Endodermal cell (in vitro differentiated cells): ENCODE measurements at regions not wholly inside any gene's neighbourhood (a gene's known extent, or its start where the extent isn't known, plus 50 kb on each side); places are given as distances from the start of the nearest gene placed in this dataset.

ENCODE experiments used
- DNase-seq: peaks from one replicate; pipeline ENCODE4 v3.0.0-alpha.2; 2017
- H3K27ac ChIP-seq: 2 replicates; pipeline ENCODE4 v1.5.1; 2013; ENCODE audit warnings: mild to moderate bottlenecking, low read depth, low read length, moderate library complexity
- H3K27me3 ChIP-seq: 2 replicates; pipeline ENCODE4 v1.6.1; 2013; ENCODE audit warnings: mild to moderate bottlenecking, low read length, moderate library complexity; ENCODE audit not compliant: insufficient read depth, control insufficient read depth, poor library complexity, severe bottlenecking
- H3K36me3 ChIP-seq: 2 replicates; pipeline ENCODE4 v1.7.0; 2013; ENCODE audit warnings: mild to moderate bottlenecking, low read length, moderate library complexity; ENCODE audit not compliant: control insufficient read depth, insufficient read depth
- H3K4me1 ChIP-seq: one replicate; pipeline ENCODE4 v1.7.0; 2013; ENCODE audit warnings: low read length; ENCODE audit not compliant: control insufficient read depth, insufficient read depth
- H3K4me3 ChIP-seq: 2 replicates; pipeline ENCODE4 v1.5.1; 2013; ENCODE audit warnings: mild to moderate bottlenecking, low read length, moderate library complexity
- H3K9ac ChIP-seq: 2 replicates; pipeline ENCODE4 v1.6.1; 2013; ENCODE audit warnings: mild to moderate bottlenecking, low read length, moderate library complexity; ENCODE audit not compliant: poor library complexity, severe bottlenecking; ENCODE audit errors: extremely low read depth
- H3K9me3 ChIP-seq: 2 replicates; pipeline ENCODE4 v1.6.1; 2013; ENCODE audit warnings: mild to moderate bottlenecking, low read length, moderate library complexity; ENCODE audit not compliant: control insufficient read depth
- H3K27ac Mint-ChIP-seq: 2 replicates; pipeline ENCODE4 v1.8.0; 2020; ENCODE audit warnings: mixed read lengths
- H3K27me3 Mint-ChIP-seq: 2 replicates; pipeline ENCODE4 v1.8.0; 2021; ENCODE audit warnings: mild to moderate bottlenecking, mixed read lengths; ENCODE audit not compliant: insufficient read depth
- H3K36me3 Mint-ChIP-seq: 2 replicates; pipeline ENCODE4 v1.8.0; 2020; ENCODE audit warnings: low read depth, mixed read lengths
- H3K4me1 Mint-ChIP-seq: 2 replicates; pipeline ENCODE4 v1.8.0; 2020; ENCODE audit warnings: mixed read lengths
- H3K4me3 Mint-ChIP-seq: 2 replicates; pipeline ENCODE4 v1.8.0; 2020; ENCODE audit warnings: mild to moderate bottlenecking, moderate library complexity, mixed read lengths
- H3K9me3 Mint-ChIP-seq: 2 replicates; pipeline ENCODE4 v1.8.0; 2020; ENCODE audit warnings: mild to moderate bottlenecking, mixed read lengths
- CTCF ChIP-seq: fragments of 200-600 bp; sonication (generic); conservative IDR thresholded peaks from 2 replicates; pipeline ENCODE4 v1.5.0; 2021; ENCODE audit warnings: antibody characterized with exemption, mild to moderate bottlenecking
- WGBS, 2 experiments: methylation state at CpG; one replicate each; pipeline versions ENCODE4 v1.1.5 to v1.1.7; 2013; ENCODE audit warnings: missing lambda C conversion rate in 2 of 2, mixed read lengths in 1 of 2; ENCODE audit not compliant: insufficient coverage in 1 of 2, insufficient read length in 1 of 2; 5-methylcytosine and 5-hydroxymethylcytosine counted together

- no peaks in the 10 kb centered on the region for H3K36me3 ChIP-seq
- no peaks in the 10 kb centered on the region for H3K27me3 ChIP-seq
- DNase-seq: no peak
- no peaks in the 10 kb centered on the region for H3K4me1 ChIP-seq
- Mint-ChIP-seq H3K27me3 (peaks cover 6% of the 10 kb centered on the region), H3K36me3 (peaks cover 5% of the 10 kb centered on the region), H3K9me3 (peaks cover 31% of the 10 kb centered on the region), H3K27ac (no peak overlapping the region), H3K4me1 (peaks cover 12% of the 10 kb centered on the region), H3K4me3 (no peak overlapping the region)
- no peak overlapping the region for H3K27ac ChIP-seq
- TF ChIP-seq CTCF: no peak
- H3K4me3 ChIP-seq: no peak overlapping the region
- H3K9me3 ChIP-seq: peaks cover 4% of the 10 kb centered on the region
- H3K9ac ChIP-seq: no peak overlapping the region
- 83 to 100% methylated on average over 1 to 3 of the region's 3 CpGs for WGBS, 2 experiments
These were observed 119.0 kb upstream of the UGT8 start for GRCh38 chr4:114479595-114479994.

GRCh38 chr4:114481856-114482255 is 116.8 kb upstream of the UGT8 start:
- no peak for DNase-seq
- no peak overlapping the region for H3K27ac ChIP-seq
- H3K9ac ChIP-seq: no peak overlapping the region
- Mint-ChIP-seq H3K9me3 (peaks cover 31% of the 10 kb centered on the region), H3K4me1 (peaks cover 18% of the 10 kb centered on the region), H3K36me3 (peaks cover 5% of the 10 kb centered on the region), H3K4me3 (no peak overlapping the region), H3K27me3 (peaks cover 6% of the 10 kb centered on the region), H3K27ac (no peak overlapping the region)
- peaks cover 4% of the 10 kb centered on the region for H3K9me3 ChIP-seq
- no peak for TF ChIP-seq CTCF
- H3K4me3 ChIP-seq: no peak overlapping the region
- H3K36me3 ChIP-seq: no peaks in the 10 kb centered on the region
- H3K4me1 ChIP-seq: no peaks in the 10 kb centered on the region
- 95 to 96% methylated on average over 5 to 18 of the region's 18 CpGs for WGBS, 2 experiments
- H3K27me3 ChIP-seq: no peaks in the 10 kb centered on the region

DNA sequence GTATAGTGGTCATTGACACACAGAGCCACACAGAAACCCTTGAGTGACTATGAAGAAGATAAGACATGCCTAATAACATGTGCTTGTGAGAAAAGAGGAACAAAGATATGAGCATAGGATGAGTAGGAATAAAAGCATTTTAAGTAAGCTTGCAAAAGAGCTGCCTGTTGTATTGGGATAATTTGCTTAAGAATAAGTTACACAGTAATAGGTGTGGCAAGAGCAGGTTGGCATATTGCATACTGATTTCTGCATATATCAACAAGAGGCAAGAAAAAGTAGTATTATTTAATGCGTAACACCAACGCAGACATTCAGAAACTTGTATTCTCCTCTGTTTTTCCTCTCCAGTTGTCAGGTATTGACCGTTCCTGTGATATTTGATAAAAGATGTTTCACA is 111.5 kb upstream of the UGT8 start:
- TF ChIP-seq CTCF: no peak
- H3K9ac ChIP-seq: no peak overlapping the region
- H3K9me3 Mint-ChIP-seq: peaks cover 15% of the 10 kb centered on the region
- H3K9me3 ChIP-seq: peaks cover 4% of the 10 kb centered on the region
- no peaks in the 10 kb centered on the region for H3K27me3 ChIP-seq
- 97 to 100% methylated on average over 1 to 2 of the region's 3 CpGs for WGBS, 2 experiments
- no peak overlapping the region for H3K27ac ChIP-seq
- no peak for DNase-seq
- H3K36me3 Mint-ChIP-seq: peaks cover 3% of the 10 kb centered on the region
- no peaks in the 10 kb centered on the region for H3K4me1 ChIP-seq
- H3K4me3 Mint-ChIP-seq: no peak overlapping the region
- H3K36me3 ChIP-seq: no peaks in the 10 kb centered on the region
- H3K4me3 ChIP-seq: no peak overlapping the region
- no peaks in the 10 kb centered on the region for H3K27me3 Mint-ChIP-seq
- H3K27ac Mint-ChIP-seq: no peak overlapping the region
- H3K4me1 Mint-ChIP-seq: peaks cover 12% of the 10 kb centered on the region
